A549 (cell line): ENCODE measurements at regions not wholly inside any gene's neighbourhood (a gene's known extent, or its start where the extent isn't known, plus 50 kb on each side); places are given as distances from the start of the nearest gene placed in this dataset.

Source experiments
- CEBPB ChIP-seq, 2 experiments: fragments of >200 bp in 1 of 2; sonication (Bioruptor Twin) in 1 of 2; formaldehyde crosslinking in 1 of 2; IDR thresholded peaks; 2 replicates each; pipeline ENCODE4 v1.6.1; 2012 to 2016
- CHD2 ChIP-seq: fragments of 150-350 bp; IDR thresholded peaks from 2 replicates; pipeline ENCODE4 v1.6.1; 2014; ENCODE audit warnings: low read length; ENCODE audit not compliant: partially characterized antibody
- CHD4 ChIP-seq: fragments of 200-600 bp; sonication (generic); IDR thresholded peaks from 2 replicates; pipeline ENCODE4 v1.6.1; 2016; ENCODE audit warnings: antibody characterized with exemption, mild to moderate bottlenecking, borderline replicate concordance
- EP300 ChIP-seq, 2 experiments: fragments of >200 bp; sonication (Bioruptor Twin); formaldehyde crosslinking; IDR thresholded peaks; 2 replicates in 1 of 2; 3 replicates in 1 of 2; pipeline ENCODE4 v1.6.1; 2016 to 2017
- KDM5A ChIP-seq: fragments of 200-600 bp; sonication (generic); IDR thresholded peaks from 2 replicates; pipeline ENCODE4 v1.6.1; 2016; ENCODE audit warnings: antibody characterized with exemption, mild to moderate bottlenecking
- MAZ ChIP-seq: fragments of 150-350 bp; IDR thresholded peaks from 2 replicates; pipeline ENCODE4 v1.6.1; 2014; ENCODE audit warnings: antibody characterized with exemption, low read depth, low read length, borderline replicate concordance
- PHF8 ChIP-seq: fragments of 200-600 bp; sonication (generic); IDR thresholded peaks from 2 replicates; pipeline ENCODE4 v1.6.1; 2016; ENCODE audit warnings: low read depth, mild to moderate bottlenecking, antibody characterized with exemption, moderate library complexity, borderline replicate concordance
- POLR2A ChIP-seq: IDR thresholded peaks from 2 replicates; pipeline ENCODE4 v1.6.1; 2012; ENCODE audit warnings: mild to moderate bottlenecking, low read length
- TF ChIP-seq, protein P1 (sequence below): IDR thresholded peaks from 2 replicates; pipeline ENCODE4 v1.6.1; 2012
- TF ChIP-seq, protein P2 (sequence below): fragments of >200 bp; sonication (Bioruptor Twin); formaldehyde crosslinking; IDR thresholded peaks from 3 replicates; pipeline ENCODE4 v1.5.1; 2016
- TF ChIP-seq, protein P3 (sequence below): IDR thresholded peaks from 2 replicates; pipeline ENCODE4 v1.6.1; 2012

DNA sequence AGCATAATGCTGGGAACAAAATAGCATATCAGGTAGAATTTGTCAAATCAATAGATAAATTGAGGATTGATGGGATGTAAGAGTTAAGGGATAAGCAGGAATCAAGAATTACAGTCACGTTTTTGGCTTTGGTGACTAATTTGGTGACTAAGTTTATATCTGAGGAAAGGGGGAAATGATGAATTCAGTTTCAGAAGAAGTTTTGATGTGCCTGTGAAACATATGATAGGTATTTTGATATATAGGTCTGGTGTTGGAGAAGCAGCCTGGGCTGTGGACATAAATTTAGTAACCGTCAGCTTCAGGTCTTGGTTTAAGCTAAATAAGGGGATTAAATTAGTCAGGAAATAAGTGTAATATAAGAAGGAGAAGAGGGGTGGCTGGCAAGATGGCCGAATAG, 79.0 kb upstream of the EDA2R start:
- TF ChIP-seq, protein P1, sequence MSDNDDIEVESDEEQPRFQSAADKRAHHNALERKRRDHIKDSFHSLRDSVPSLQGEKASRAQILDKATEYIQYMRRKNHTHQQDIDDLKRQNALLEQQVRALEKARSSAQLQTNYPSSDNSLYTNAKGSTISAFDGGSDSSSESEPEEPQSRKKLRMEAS, result no peak
- TF ChIP-seq, protein P2, sequence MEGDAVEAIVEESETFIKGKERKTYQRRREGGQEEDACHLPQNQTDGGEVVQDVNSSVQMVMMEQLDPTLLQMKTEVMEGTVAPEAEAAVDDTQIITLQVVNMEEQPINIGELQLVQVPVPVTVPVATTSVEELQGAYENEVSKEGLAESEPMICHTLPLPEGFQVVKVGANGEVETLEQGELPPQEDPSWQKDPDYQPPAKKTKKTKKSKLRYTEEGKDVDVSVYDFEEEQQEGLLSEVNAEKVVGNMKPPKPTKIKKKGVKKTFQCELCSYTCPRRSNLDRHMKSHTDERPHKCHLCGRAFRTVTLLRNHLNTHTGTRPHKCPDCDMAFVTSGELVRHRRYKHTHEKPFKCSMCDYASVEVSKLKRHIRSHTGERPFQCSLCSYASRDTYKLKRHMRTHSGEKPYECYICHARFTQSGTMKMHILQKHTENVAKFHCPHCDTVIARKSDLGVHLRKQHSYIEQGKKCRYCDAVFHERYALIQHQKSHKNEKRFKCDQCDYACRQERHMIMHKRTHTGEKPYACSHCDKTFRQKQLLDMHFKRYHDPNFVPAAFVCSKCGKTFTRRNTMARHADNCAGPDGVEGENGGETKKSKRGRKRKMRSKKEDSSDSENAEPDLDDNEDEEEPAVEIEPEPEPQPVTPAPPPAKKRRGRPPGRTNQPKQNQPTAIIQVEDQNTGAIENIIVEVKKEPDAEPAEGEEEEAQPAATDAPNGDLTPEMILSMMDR, result no peak
- TF ChIP-seq, protein P3, sequence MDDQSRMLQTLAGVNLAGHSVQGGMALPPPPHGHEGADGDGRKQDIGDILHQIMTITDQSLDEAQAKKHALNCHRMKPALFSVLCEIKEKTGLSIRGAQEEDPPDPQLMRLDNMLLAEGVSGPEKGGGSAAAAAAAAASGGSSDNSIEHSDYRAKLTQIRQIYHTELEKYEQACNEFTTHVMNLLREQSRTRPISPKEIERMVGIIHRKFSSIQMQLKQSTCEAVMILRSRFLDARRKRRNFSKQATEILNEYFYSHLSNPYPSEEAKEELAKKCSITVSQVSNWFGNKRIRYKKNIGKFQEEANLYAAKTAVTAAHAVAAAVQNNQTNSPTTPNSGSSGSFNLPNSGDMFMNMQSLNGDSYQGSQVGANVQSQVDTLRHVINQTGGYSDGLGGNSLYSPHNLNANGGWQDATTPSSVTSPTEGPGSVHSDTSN, result no peak
- TF ChIP-seq CHD4 (no peak), POLR2A (no peak), PHF8 (no peak), EP300 (IDR thresholded peaks at IDR 0.05) (no peak), KDM5A (no peak), CHD2 (no peak), MAZ (no peak), CEBPB (IDR thresholded peaks at IDR 0.05) (no peak)
